GM13977 (cell line): ENCODE measurements at regions not wholly inside any gene's neighbourhood (a gene's known extent, or its start where the extent isn't known, plus 50 kb on each side); places are given as distances from the start of the nearest gene placed in this dataset.
"Not testable (repeated sequence)": the region's sequence is repeated elsewhere in the genome, so short reads cannot be mapped to it uniquely, and the experiment has no call there.

Experiments used
- DNase-seq: peaks from one replicate; pipeline ENCODE4 v3.0.0; 2012; ENCODE audit warnings: low spot score
- in situ Hi-C: fragments of 300-500 bp; cut with MboI; formaldehyde crosslinking; loops from one replicate; pipeline ENCODE4 v1.12.0; 2022; ENCODE audit warnings: low sequenced_read_pairs, low pct_unique_long_range_greater_than_20kb, mixed read lengths, inconsistent platforms; ENCODE audit not compliant: unreplicated experiment
- TF ChIP-seq, protein P1 (sequence below): IDR thresholded peaks from 2 replicates; pipeline ENCODE4 v1.5.1; 2012; ENCODE audit warnings: mild to moderate bottlenecking, control low read depth; ENCODE audit not compliant: insufficient read depth; ENCODE audit errors: extremely low read depth, missing control alignments

DNA sequence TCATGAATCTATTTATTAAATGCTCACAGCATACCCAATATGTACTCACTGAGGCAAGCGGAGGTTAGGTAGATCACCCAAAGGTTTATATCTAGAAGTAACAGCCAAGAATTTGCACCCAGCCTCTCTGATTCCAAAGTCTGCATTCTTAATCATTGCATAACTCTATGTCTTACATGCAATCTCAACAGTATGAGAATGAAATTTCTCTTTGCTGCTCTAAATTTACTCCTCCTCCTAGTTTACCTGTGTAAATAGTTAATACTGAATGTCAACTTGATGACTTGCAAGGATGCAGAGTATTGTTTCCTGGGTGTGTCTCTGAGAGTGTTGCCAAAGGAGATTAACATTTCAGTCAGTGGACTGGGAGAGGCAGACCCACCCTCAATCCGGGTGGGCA is 840.6 kb downstream of the BRINP3 start:
- DNase-seq = no peak
- in situ Hi-C loops = no loop called here
- TF ChIP-seq, protein P1, sequence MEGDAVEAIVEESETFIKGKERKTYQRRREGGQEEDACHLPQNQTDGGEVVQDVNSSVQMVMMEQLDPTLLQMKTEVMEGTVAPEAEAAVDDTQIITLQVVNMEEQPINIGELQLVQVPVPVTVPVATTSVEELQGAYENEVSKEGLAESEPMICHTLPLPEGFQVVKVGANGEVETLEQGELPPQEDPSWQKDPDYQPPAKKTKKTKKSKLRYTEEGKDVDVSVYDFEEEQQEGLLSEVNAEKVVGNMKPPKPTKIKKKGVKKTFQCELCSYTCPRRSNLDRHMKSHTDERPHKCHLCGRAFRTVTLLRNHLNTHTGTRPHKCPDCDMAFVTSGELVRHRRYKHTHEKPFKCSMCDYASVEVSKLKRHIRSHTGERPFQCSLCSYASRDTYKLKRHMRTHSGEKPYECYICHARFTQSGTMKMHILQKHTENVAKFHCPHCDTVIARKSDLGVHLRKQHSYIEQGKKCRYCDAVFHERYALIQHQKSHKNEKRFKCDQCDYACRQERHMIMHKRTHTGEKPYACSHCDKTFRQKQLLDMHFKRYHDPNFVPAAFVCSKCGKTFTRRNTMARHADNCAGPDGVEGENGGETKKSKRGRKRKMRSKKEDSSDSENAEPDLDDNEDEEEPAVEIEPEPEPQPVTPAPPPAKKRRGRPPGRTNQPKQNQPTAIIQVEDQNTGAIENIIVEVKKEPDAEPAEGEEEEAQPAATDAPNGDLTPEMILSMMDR = no peak

GRCh38 chr1:189644156-189644555 is 833.5 kb downstream of the BRINP3 start:
- in situ Hi-C loops, DNase-seq: not testable (repeated sequence)

- TF ChIP-seq, protein P1 = no peak
- no peak for DNase-seq
- in situ Hi-C loops = no loop called here
These were observed 832.7 kb downstream of the BRINP3 start for GRCh38 chr1:189644970-189645369.

GRCh38 chr1:189646066-189646465 is 831.6 kb downstream of the BRINP3 start:
- no peak for DNase-seq
- in situ Hi-C loops = no loop called here
- TF ChIP-seq, protein P1 = no peak

DNA sequence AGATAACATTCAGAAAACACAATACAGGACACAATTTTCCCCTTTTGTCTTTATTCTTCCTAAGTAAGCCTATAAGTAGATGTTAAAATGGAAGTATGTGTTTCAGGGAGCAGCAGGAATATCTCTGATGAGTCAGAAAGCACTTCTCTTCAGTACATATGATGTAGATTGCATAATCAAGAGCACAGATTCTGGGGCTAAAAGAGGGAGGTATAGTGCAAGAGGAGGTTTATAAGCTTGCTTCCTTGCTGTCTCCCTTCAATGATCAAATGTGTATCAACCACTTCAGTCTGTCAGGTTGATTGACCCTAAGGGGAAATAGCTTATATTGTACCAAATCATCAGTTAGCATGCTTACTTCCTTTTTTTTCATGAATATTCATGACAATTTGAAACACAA is 822.8 kb downstream of the BRINP3 start:
- no peak for DNase-seq
- TF ChIP-seq, protein P1 = no peak
- in situ Hi-C loops = no loop called here

DNA sequence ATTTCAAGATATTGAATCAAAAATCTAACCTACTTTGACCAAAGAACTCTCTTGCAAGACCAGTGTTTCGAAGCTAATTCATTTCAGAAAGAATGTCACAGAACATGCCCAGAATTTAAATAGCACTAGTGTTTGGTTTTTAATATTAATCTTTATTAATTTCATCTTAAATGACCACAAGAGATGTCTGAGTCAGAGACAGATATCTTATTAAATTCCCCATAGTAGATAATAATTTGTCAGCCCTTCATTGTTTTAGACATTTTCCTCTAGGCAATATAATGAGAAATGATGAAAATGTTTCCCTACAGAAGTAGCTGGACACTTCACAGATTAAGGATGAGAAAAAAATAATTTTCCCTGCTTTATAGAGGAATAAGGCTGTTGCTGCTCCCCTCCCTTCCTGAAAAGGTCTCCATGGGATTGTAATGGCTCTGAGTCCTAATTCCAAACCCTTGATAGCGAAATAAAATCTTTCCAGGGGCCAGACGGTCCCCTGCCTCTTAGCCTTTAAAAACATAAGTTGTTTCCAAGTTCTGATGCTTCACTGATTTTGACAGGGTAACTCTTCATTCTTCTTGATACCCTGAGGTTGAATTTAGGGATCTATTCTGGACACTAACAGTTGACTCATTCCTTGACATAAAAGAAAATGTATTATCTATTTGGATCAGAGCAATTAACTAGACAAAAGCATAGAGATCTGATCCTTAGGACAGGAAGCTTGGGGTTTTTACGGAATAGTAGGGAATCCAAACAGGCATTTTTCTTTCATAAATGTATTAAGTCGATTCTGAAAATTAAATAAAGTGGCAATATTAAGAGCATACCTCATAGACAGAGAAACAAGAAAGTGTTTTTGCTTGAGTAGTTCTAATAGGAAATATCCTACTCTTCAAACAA is 820.8 kb downstream of the BRINP3 start:
- TF ChIP-seq, protein P1 = no peak
- no peak for DNase-seq
- in situ Hi-C loops = no loop called here

DNA sequence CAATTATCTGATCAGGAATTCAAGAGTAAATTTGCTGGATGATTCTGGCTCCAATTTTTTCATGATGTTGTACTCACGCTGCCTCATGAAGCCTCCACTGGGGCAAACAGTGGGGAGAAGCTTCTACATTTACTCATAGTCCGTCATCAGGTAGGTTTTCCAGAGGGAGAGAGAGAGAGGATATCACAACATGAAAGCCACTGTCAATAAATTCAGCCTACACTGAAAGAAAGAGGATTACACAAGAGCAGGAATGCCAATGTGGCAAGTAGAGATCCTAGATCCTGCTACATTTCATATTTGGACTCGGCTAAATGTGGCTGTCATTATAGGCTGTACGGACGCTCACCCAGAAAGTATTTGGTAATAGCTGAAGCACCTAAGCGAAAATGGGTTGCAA is 819.9 kb downstream of the BRINP3 start:
- TF ChIP-seq, protein P1 = no peak
- no peak for DNase-seq
- in situ Hi-C loops = no loop called here
